ENCODE measurements at regions not wholly inside any gene's neighbourhood (a gene's known extent, or its start where the extent isn't known, plus 50 kb on each side); places are given as distances from the start of the nearest gene placed in this dataset.

GRCh38 chr2:219709331-219709761 is 81.9 kb downstream of the SLC4A3 start:
- TF ChIP-seq POLR2A (IDR thresholded peaks at IDR 0.05) (no peak), POLR2AphosphoS5 (IDR thresholded peaks at IDR 0.05) (no peak)
- intact Hi-C loops (cut with DNase I; ENCODE audit: low total_unique reads), result no loop called here
- H3K27ac ChIP-seq, result no peak overlapping the region

GRCh38 chr2:219713110-219713509 is 85.7 kb downstream of the SLC4A3 start:
- H3K36me3 ChIP-seq, result no peaks in the 10 kb centered on the region
- peaks cover 0 to 34% (median 0%) of the 10 kb centered on the region in 7 donors for H3K27me3 ChIP-seq (replicated peaks in 1 of 7)
- peaks cover 0 to 4% (median 0%) of the 10 kb centered on the region in 8 donors for H3K9me3 ChIP-seq
- 58 to 71% (median 64%) methylated on average over 1 of the region's 1 CpG for WGBS, 5 donors
- H3K4me1 ChIP-seq, result no peaks in the 10 kb centered on the region
- H3K4me3 ChIP-seq, result no peak overlapping the region
- no peak for TF ChIP-seq CTCF (IDR thresholded peaks at IDR 0.05 in 8 of 11, conservative IDR thresholded peaks at IDR 0.05 in 3 of 11)
- TF ChIP-seq POLR2AphosphoS5 (IDR thresholded peaks at IDR 0.05), result no peak
- intact Hi-C loops (cut with DNase I; ENCODE audit: low total_unique reads), result no loop called here
- no peak for DNase-seq
- no peak overlapping the region for H3K27ac ChIP-seq

More at GRCh38 chr2:219709331-219709761, 81.9 kb downstream of the SLC4A3 start:
- Histone ChIP-seq H3K27me3 (replicated peaks in 1 of 7) (peaks cover 0 to 35% (median 0%) of the 10 kb centered on the region in 7 donors), H3K36me3 (no peaks in the 10 kb centered on the region), H3K9me3 (peaks cover 0 to 4% (median 0%) of the 10 kb centered on the region in 8 donors), H3K4me1 (no peaks in the 10 kb centered on the region), H3K4me3 (no peak overlapping the region)
- DNase-seq, result no peak
- 43 to 75% (median 61%) methylated on average over 2 of the region's 2 CpGs for WGBS, 5 donors

- DNase-seq, result no peak
- intact Hi-C loops (cut with DNase I; ENCODE audit: low total_unique reads), result no loop called here
- Histone ChIP-seq H3K36me3 (no peaks in the 10 kb centered on the region), H3K4me1 (no peaks in the 10 kb centered on the region), H3K4me3 (no peak overlapping the region), H3K9me3 (peaks cover 0 to 4% (median 0%) of the 10 kb centered on the region in 8 donors), H3K27ac (no peak overlapping the region), H3K27me3 (replicated peaks in 1 of 7) (peaks cover 0 to 41% (median 0%) of the 10 kb centered on the region in 7 donors)
- 80 to 97% (median 95%) methylated on average over 1 of the region's 1 CpG for WGBS, 5 donors
- no peak for TF ChIP-seq CTCF (IDR thresholded peaks at IDR 0.05 in 8 of 11, conservative IDR thresholded peaks at IDR 0.05 in 3 of 11)
- no peak for TF ChIP-seq POLR2AphosphoS5 (IDR thresholded peaks at IDR 0.05)
- no peak for TF ChIP-seq POLR2A (IDR thresholded peaks at IDR 0.05)
Observed at GRCh38 chr2:219714681-219715400, 87.4 kb downstream of the SLC4A3 start.

GRCh38 chr2:219718066-219718465 is 90.6 kb downstream of the SLC4A3 start:
- Histone ChIP-seq H3K27me3 (replicated peaks in 1 of 7) (peaks cover 0 to 29% (median 0%) of the 10 kb centered on the region in 7 donors), H3K9me3 (peaks cover 0 to 4% (median 0%) of the 10 kb centered on the region in 8 donors), H3K4me1 (no peaks in the 10 kb centered on the region), H3K4me3 (no peak overlapping the region), H3K36me3 (no peaks in the 10 kb centered on the region), H3K27ac (peak overlapping the region in 2 of 8 donors; percentile 40 to 68)
- no peak for TF ChIP-seq CTCF (IDR thresholded peaks at IDR 0.05 in 8 of 11, conservative IDR thresholded peaks at IDR 0.05 in 3 of 11)
- no peak for TF ChIP-seq POLR2AphosphoS5 (IDR thresholded peaks at IDR 0.05)
- no peak for TF ChIP-seq POLR2A (IDR thresholded peaks at IDR 0.05)
- no peak for DNase-seq
- 28 to 75% (median 63%) methylated on average over 3 of the region's 3 CpGs for WGBS, 5 donors
- intact Hi-C loops (cut with DNase I; ENCODE audit: low total_unique reads), result no loop called here
